ENCODE measurements at regions not wholly inside any gene's neighbourhood (a gene's known extent, or its start where the extent isn't known, plus 50 kb on each side); places are given as distances from the start of the nearest gene placed in this dataset.
"Not testable (repeated sequence)": the region's sequence is repeated elsewhere in the genome, so short reads cannot be mapped to it uniquely, and the experiment has no call there.

DNA sequence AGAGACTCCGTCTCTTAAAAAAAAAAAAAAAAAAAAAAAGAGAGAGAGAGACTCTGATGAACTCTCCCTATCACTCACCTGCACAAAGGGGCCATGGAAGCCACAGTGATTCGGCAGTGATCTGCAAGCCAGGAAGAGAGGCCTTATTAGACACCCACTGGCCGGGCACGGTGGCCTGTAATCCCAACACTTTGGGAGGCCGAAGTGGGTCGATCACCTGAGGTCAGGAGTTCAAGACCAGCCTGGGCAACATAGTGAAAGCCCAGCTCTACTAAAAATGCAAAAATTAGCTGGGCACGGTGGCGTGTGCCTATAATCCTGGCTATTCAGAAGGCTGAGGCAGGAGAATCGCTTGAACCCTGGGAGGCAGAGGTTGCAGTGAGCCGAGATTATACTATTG lies 198.5 kb upstream of the WSCD1 start:
- no peak for DNase-seq

GRCh38 chr17:5872831-5873230 lies 197.3 kb upstream of the WSCD1 start:
- no peak for DNase-seq

GRCh38 chr17:5873781-5874180 lies 196.4 kb upstream of the WSCD1 start:
- no peak for DNase-seq

DNA sequence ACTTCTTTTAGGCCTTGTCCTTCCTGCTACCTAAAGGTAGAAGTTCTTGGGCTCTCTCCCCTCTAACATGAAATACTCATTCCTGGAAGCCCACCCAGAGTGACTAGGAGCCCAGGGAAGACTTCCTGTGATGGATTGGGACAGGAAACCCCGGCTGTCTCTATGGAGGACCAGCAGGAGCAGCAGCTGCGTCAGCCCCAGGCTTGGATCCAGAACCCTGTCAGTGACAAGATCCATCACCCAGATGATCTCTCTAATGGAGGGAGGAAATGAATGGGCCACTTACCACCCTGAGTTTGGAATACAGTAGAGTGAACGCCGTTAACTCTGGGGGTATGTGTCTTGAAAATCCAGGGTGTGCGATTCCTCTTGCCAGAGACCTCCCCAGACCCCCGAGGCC lies 195.7 kb upstream of the WSCD1 start:
- no peak for DNase-seq

DNA sequence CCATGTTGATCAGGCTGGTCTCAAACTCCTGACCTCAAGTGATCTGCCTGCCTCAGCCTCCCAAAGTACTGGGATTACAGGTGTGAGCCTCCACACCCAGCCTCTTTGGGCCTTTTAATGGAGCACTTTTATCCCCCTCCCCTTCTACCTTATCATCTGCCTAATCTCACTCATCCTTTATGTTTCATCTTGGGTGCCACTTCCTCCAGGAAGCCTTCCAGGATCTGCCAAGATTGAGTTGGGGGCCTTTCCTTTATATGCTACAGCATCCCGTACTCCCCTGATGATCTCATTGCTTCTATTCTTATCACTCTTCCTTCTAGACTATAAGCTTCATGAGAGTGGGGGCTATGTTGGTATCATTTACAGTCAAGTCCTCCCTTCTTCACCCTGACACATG lies 192.8 kb upstream of the WSCD1 start:
- no peak for DNase-seq

GRCh38 chr17:5877948-5878347 lies 192.2 kb upstream of the WSCD1 start:
- no peak for DNase-seq

DNA sequence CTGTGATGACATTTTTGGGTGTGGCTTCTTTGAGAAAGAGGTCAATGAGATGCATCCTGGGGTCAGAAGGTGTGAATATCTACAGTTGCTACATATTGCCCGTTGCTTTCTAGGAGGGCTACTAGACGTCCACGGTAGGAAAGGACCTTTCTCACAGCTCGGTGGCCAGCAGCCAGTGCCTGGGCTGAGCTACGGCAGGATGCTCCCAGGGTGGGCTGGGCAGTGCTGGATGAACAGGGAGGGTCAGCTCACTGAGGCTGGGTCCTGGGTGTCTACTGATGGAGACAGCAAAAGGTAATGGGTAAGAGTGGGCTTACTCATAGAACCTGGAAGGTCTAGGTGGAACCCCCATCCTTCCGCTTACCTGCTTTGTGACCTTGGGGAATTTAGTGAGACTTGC lies 188.3 kb upstream of the WSCD1 start:
- no peak for DNase-seq

GRCh38 chr17:5883775-5884665 lies 186.2 kb upstream of the WSCD1 start:
- no peak for DNase-seq

DNA sequence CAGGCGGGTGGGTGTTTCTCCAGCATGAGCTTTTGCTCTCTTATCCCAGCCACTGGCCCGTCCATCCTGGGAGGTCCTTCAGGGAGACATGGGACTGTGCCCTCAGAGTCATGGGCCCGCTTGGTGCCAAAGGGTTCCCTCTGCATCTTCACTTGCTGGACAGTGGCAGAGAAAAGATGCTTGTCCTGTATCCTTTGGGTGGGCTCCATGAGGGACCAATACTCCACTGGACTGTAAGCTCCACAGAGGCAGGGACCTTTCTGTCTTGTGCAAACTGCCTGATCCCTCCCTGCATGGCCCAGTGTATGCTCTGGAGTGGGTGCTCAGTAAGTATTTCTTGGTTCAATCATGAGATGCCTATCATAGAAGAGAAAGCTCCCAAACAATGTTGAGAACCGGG lies 184.8 kb upstream of the WSCD1 start:
- no peak for DNase-seq

- no peak for DNase-seq
These were observed 181.4 kb upstream of the WSCD1 start for GRCh38 chr17:5888811-5889210.

GRCh38 chr17:5892921-5893675 lies 177.1 kb upstream of the WSCD1 start:
- no peak for DNase-seq

DNA sequence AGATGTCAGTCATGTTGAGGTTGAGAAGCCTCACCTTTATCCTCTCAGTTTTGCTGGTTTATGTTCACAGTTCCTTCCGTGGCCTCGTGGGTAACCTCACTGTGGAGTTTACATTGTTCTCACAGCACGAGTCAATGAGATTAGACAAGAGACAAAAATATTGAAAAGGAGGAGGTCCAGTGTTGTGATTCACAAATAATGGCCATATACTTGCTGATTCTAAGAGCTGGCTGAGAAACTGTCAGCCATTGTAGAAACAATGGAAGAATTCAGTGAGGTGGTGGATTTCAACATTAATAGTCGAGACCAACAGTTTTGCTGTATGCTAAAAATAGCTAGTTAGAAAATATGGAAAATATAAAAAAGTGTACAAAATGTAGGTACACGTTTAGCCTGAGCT lies 176.4 kb upstream of the WSCD1 start:
- no peak for DNase-seq

GRCh38 chr17:5895276-5895675 lies 174.9 kb upstream of the WSCD1 start:
- DNase-seq = no peak

GRCh38 chr17:5896215-5896614 lies 174.0 kb upstream of the WSCD1 start:
- no peak for DNase-seq

DNA sequence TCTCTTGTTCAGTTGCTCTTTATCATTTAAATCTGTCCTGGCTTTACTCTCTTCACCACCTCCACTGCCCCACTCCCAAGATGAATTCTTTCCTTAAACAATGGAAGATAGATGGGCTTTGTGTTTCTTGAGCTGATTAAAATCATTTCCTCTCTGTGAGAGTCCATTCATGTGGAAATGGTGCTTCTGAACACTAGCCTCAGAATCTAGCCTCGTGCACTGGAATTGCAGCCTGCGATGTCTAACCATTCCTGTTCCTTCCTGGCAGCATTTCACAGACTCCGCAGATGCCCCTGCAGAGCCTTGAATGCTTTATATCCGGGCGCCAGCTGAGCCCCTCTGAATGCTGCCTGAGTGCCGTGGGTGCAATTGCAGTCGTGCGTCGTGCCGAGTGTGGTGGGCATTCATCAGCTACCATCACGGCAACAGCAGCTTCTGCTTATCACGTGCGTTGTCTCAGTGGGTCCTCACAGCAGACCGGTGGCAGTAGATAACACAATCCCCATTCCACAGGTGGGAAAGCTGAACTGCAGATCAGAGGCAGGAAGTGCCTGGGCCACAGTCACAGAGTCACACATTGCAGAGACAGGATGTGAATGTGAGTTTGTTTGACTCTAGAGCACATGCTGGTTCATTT lies 172.8 kb upstream of the WSCD1 start:
- DNase-seq = no peak

GRCh38 chr17:5897981-5898380 lies 172.2 kb upstream of the WSCD1 start:
- DNase-seq = not testable (repeated sequence)

GRCh38 chr17:5898406-5898805 lies 171.8 kb upstream of the WSCD1 start:
- no peak for DNase-seq

- no peak for DNase-seq
These were observed 170.5 kb upstream of the WSCD1 start for GRCh38 chr17:5899496-5900195.

DNA sequence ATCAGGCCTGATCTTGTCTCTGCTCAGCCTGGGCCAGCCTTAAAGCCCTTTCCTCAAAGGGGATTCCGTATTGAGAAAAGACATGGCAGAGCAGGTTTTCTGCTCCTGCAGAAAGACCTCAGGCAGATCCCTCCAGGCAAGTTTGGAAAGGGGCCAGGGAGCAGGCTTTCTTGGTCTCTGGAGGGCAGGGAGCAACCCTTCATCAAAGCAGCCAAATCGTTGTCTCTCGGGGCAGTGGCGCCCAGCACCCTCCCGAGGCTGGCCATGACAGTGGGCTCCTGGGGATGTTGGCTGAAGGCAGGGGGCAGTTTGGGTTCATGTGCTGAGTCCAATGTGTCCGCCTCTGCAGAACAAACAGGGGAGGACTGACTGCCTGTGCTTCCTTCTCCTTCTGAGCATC lies 168.4 kb upstream of the WSCD1 start:
- no peak for DNase-seq

- no peak for DNase-seq
These were observed 167.7 kb upstream of the WSCD1 start for GRCh38 chr17:5902181-5903140.

DNA sequence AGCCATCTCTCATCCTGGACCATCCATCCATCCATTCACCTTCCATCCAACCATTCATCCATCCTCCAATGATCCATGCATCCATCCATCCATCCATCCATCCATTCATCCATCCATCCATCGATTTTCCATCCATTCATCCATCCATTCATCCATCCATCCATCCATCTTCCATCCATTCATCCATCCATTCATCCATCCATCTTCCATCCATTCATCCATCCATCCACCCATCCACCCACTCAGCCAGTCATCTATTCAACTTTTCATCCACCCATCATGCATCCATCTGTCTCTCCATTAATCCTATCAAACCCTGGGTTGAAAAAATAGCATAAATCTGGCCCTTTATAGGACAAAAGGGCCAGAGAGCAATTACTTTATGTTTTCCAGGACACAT lies 158.3 kb upstream of the WSCD1 start:
- DNase-seq = no peak

DNA sequence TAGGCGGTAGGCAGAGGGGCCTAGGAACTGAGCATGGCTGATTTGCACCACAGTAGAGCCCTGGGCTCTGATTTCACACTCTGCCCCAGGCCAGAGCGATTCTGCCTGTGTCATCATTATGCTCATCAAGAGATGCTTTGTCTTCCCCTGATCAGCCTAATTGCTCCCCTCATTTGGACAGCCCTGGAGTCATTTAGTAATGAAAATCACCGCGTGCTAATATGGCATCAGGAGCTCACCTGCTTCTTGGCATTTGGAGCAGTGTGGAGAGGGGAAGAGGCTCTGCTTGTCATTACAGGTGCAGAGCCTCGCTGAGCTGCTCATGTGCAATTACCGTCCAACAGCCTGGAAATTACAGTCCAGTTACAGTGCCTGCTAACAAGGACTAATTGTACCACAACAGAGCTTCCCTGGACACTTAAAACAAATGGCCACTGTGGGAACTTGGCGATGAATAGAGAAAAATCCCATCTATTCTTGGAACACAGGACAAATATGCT lies 157.1 kb upstream of the WSCD1 start:
- no peak for DNase-seq

All from KG1 (cell line).